SK-N-SH (cell line): ENCODE measurements at regions not wholly inside any gene's neighbourhood (a gene's known extent, or its start where the extent isn't known, plus 50 kb on each side); places are given as distances from the start of the nearest gene placed in this dataset.

Experiments
- CTCF ChIP-seq: fragments of 200-600 bp; sonication (generic); IDR thresholded peaks from 2 replicates; pipeline ENCODE4 v1.6.1; 2017; ENCODE audit warnings: antibody characterized with exemption, mild to moderate bottlenecking, moderate library complexity
- EZH2phosphoT487 ChIP-seq: fragments of 200-600 bp; sonication (generic); IDR thresholded peaks from 2 replicates; pipeline ENCODE4 v1.6.1; 2017; ENCODE audit warnings: low read depth, mixed run types, mild to moderate bottlenecking, antibody characterized with exemption, moderate library complexity, borderline replicate concordance
- FOSL2 ChIP-seq: IDR thresholded peaks from 2 replicates; pipeline ENCODE4 v1.4.0; 2012; ENCODE audit warnings: low read depth, mild to moderate bottlenecking, moderate library complexity, borderline replicate concordance
- MXI1 ChIP-seq: IDR thresholded peaks from 2 replicates; pipeline ENCODE4 v1.6.1; 2012; ENCODE audit warnings: mild to moderate bottlenecking, low read depth, low read length, improper control_type of control experiment
- REST ChIP-seq: IDR thresholded peaks from 2 replicates; pipeline ENCODE4 v1.6.1; 2012; ENCODE audit warnings: mild to moderate bottlenecking, low read depth, low read length, moderate library complexity
- RFX5 ChIP-seq: IDR thresholded peaks from 2 replicates; pipeline ENCODE4 v1.6.1; 2012; ENCODE audit warnings: mild to moderate bottlenecking, improper control_type of control experiment, low read length
- SMC3 ChIP-seq: IDR thresholded peaks from 2 replicates; pipeline ENCODE4 v1.6.1; 2012; ENCODE audit warnings: low read depth, low read length, improper control_type of control experiment
- USF2 ChIP-seq: fragments of 150-350 bp; IDR thresholded peaks from 2 replicates; pipeline ENCODE4 v1.6.1; 2017; ENCODE audit warnings: antibody characterized with exemption, low read length, low read depth, borderline replicate concordance

GRCh38 chr11:15334766-15335165, 220.0 kb downstream of the INSC start:
- no peak for TF ChIP-seq EZH2phosphoT487
- TF ChIP-seq USF2, result no peak
- no peak for TF ChIP-seq REST
- TF ChIP-seq RFX5, result no peak
- no peak for TF ChIP-seq FOSL2
- no peak for TF ChIP-seq MXI1
- no peak for TF ChIP-seq SMC3
- no peak for TF ChIP-seq CTCF
